GM13976 (cell line): ENCODE measurements at regions not wholly inside any gene's neighbourhood (a gene's known extent, or its start where the extent isn't known, plus 50 kb on each side); places are given as distances from the start of the nearest gene placed in this dataset.

ENCODE experiments used
- DNase-seq: peaks from one replicate; pipeline ENCODE4 v3.0.0; 2012; ENCODE audit warnings: low spot score
- in situ Hi-C: fragments of 300-500 bp; cut with MboI; formaldehyde crosslinking; loops from one replicate; pipeline ENCODE4 v1.12.0; 2022; ENCODE audit warnings: low sequenced_read_pairs, mixed read lengths, inconsistent platforms; ENCODE audit not compliant: unreplicated experiment
- TF ChIP-seq, protein P1 (sequence below): IDR thresholded peaks from 2 replicates; pipeline ENCODE4 v1.5.1; 2012; ENCODE audit warnings: borderline replicate concordance, mild to moderate bottlenecking; ENCODE audit not compliant: insufficient read depth; ENCODE audit errors: extremely low read depth, missing control alignments, control extremely low read depth

DNA sequence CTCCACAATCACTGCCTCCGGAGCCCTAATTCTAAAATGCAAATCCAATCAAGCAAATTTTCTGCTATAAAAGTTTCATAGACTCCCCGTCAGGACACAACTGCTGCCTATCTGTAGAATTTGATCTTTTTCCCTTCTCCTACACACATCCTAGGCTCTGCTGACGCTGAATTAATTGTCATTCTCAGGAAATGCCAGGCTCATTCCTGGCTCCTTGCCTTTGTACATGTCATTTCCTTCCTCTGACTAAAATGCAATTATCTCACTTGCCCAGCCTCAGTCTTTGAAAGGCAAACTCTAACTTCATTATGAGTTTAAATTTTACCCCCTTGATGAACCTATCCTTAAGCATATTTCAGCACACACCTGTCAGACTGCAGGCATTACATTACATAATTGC lies 844.9 kb upstream of the CRIM1 start:
- no peak for DNase-seq
- TF ChIP-seq, protein P1, sequence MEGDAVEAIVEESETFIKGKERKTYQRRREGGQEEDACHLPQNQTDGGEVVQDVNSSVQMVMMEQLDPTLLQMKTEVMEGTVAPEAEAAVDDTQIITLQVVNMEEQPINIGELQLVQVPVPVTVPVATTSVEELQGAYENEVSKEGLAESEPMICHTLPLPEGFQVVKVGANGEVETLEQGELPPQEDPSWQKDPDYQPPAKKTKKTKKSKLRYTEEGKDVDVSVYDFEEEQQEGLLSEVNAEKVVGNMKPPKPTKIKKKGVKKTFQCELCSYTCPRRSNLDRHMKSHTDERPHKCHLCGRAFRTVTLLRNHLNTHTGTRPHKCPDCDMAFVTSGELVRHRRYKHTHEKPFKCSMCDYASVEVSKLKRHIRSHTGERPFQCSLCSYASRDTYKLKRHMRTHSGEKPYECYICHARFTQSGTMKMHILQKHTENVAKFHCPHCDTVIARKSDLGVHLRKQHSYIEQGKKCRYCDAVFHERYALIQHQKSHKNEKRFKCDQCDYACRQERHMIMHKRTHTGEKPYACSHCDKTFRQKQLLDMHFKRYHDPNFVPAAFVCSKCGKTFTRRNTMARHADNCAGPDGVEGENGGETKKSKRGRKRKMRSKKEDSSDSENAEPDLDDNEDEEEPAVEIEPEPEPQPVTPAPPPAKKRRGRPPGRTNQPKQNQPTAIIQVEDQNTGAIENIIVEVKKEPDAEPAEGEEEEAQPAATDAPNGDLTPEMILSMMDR, result no peak
- in situ Hi-C loops, result no loop called here

DNA sequence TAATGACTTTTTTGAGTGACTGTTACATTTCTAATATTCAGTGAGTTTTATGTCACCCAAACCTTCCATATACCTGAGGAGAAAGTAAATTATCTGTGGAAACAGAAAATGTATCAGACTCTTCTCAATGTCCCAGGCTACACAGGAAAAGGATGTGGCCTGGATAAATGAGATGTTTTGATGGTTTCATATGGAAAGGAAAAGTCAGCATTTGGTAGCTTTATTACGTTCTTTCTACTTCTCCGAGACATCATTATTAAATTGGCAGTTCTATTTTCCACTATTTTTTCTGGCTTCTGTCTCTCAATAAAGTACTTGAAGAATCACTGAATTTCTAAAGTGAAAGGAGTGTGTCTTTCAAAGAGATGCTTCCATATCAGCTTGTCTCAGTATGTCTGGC lies 847.0 kb upstream of the CRIM1 start:
- in situ Hi-C loops, result no loop called here
- TF ChIP-seq, protein P1, result no peak
- no peak for DNase-seq

DNA sequence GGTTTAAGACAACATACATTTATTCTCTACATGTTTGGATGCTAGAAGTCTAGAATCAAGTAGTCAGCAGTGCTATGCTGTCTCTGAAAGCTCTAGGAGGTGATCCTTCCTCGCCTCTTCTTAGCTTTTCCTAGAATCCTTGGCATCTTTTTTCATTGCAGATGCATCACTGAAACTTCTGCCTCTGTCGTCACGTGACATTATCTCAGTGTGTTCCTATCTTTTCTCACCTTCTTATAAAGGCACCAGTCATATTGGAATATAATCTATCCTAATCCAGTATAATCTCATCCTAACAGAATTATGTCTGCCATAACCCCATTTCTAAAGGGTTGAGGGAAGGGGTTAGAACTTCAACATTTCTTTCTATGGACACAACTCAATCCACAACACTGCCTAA lies 851.2 kb upstream of the CRIM1 start:
- DNase-seq, result no peak
- in situ Hi-C loops, result no loop called here
- TF ChIP-seq, protein P1, result no peak

DNA sequence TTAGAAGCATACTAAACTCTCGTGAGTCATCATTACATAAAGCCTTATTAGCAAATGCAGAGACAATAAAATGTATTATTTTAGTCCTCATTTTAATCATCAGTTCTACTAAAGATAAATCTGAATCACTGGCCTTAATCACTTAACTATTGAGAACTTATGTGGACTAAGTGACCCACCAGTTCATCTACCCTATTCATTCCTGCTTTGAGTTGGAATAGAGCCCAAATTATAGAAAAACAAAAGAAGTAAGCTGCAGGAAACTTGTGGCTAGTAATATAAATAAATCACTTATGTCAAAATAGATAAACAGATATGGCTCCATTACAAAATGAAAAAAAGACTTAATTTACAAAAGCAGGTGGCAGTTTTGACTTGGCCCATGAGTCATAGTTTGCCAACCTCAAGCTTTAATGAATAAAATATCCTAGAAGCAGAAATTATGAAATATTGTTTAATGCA lies 851.8 kb upstream of the CRIM1 start:
- no peak for DNase-seq
- in situ Hi-C loops, result no loop called here
- TF ChIP-seq, protein P1, result no peak

DNA sequence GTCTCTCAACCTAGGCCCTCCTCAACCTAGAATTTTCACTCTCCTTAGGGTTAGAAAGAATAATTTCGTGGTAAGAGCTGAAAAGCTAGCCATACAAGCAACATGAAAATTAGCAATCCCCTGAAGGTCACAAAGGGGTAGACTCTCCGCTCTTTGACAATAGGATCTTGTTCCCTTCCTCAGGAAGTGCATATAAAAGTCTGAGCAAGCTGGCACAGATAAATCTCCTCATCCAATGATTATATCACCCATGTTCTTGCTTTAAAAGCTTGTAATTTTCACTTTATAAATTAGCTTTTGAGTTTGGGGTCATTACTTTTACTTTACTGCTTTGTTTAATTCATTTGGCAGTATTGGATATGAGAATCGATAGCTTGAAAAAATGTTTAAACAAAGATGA lies 852.3 kb upstream of the CRIM1 start:
- TF ChIP-seq, protein P1, result no peak
- in situ Hi-C loops, result no loop called here
- DNase-seq, result no peak

DNA sequence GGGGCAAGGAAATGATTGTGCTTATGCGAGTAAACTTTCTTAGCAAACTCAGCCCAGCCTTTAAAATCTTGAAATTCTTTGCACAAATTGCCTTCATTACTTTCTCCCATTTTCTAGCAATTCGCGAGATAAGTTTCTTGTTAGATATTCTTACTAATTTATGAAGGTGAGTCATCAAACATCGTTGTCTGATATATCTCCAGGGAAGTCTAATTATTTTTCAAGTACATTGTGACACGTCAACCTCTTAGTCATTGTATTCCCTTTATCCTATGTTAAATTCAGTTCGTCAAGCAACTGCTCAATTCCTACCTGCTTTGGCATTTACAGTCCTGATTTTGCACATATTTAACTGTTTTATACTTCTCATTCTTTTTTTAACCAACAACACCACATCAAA lies 854.5 kb upstream of the CRIM1 start:
- DNase-seq, result no peak

More for the DNA sequence above, 854.5 kb upstream of the CRIM1 start:
- TF ChIP-seq, protein P1, result no peak
- in situ Hi-C loops, result no loop called here
